ENCODE measurements at regions not wholly inside any gene's neighbourhood (a gene's known extent, or its start where the extent isn't known, plus 50 kb on each side); places are given as distances from the start of the nearest gene placed in this dataset.
"Not testable (repeated sequence)": the region's sequence is repeated elsewhere in the genome, so short reads cannot be mapped to it uniquely, and the experiment has no call there.

DNA sequence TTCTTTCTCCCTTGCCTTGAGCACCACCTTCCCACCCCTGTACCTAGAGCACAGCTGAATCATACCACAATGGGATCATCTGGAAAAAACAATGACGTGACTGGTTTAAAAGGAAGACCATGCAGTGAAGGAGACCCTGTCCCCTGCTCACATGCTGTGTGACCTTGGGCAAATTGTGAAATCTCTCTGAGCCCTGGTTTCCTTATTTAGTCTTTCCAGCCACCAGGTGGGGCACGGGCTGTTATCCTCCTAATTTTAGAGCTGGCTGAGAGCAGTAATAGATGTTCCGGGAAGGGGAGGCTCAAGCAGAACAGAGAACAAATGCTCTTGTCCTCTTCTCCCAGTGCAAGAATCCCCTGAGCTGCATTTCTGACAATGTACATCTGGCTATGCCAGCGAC, 198.3 kb downstream of the RPS24 start:
- Mint-ChIP-seq H3K9me3 (ENCODE audit: unreplicated experiment) (peaks cover 9% of the 10 kb centered on the region), H3K27me3 (ENCODE audit: unreplicated experiment) (peaks cover 6% of the 10 kb centered on the region), H3K4me1 (ENCODE audit: low read depth, unreplicated experiment) (no peaks in the 10 kb centered on the region), H3K27ac (ENCODE audit: unreplicated experiment) (no peak overlapping the region), H3K4me3 (ENCODE audit: unreplicated experiment) (no peak overlapping the region), H3K36me3 (ENCODE audit: unreplicated experiment) (no peaks in the 10 kb centered on the region)
- TF ChIP-seq CTCF (IDR thresholded peaks at IDR 0.05; ENCODE audit: partially characterized antibody, unreplicated experiment): no peak
- DNase-seq: no peak

- no peak for TF ChIP-seq CTCF (IDR thresholded peaks at IDR 0.05; ENCODE audit: partially characterized antibody, unreplicated experiment)
- Mint-ChIP-seq H3K4me1 (ENCODE audit: low read depth, unreplicated experiment) (no peaks in the 10 kb centered on the region), H3K27me3 (ENCODE audit: unreplicated experiment) (no peaks in the 10 kb centered on the region), H3K27ac (ENCODE audit: unreplicated experiment) (no peak overlapping the region), H3K4me3 (ENCODE audit: unreplicated experiment) (no peak overlapping the region), H3K36me3 (ENCODE audit: unreplicated experiment) (no peaks in the 10 kb centered on the region), H3K9me3 (ENCODE audit: unreplicated experiment) (peaks cover 1% of the 10 kb centered on the region)
- no peak for DNase-seq
Observed at GRCh38 chr10:78236416-78237015, 202.9 kb downstream of the RPS24 start.

GRCh38 chr10:78237951-78238350, 204.3 kb downstream of the RPS24 start:
- not testable (repeated sequence) for H3K36me3 Mint-ChIP-seq (ENCODE audit: unreplicated experiment); H3K27me3 Mint-ChIP-seq (ENCODE audit: unreplicated experiment); H3K4me3 Mint-ChIP-seq (ENCODE audit: unreplicated experiment); H3K9me3 Mint-ChIP-seq (ENCODE audit: unreplicated experiment); H3K27ac Mint-ChIP-seq (ENCODE audit: unreplicated experiment); DNase-seq; H3K4me1 Mint-ChIP-seq (ENCODE audit: low read depth, unreplicated experiment)

GRCh38 chr10:78247266-78247665, 213.6 kb downstream of the RPS24 start:
- Mint-ChIP-seq H3K36me3 (ENCODE audit: unreplicated experiment) (peaks cover 23% of the 10 kb centered on the region), H3K27ac (ENCODE audit: unreplicated experiment) (no peak overlapping the region), H3K9me3 (ENCODE audit: unreplicated experiment) (peaks cover 4% of the 10 kb centered on the region), H3K4me1 (ENCODE audit: low read depth, unreplicated experiment) (no peaks in the 10 kb centered on the region), H3K4me3 (ENCODE audit: unreplicated experiment) (no peak overlapping the region), H3K27me3 (ENCODE audit: unreplicated experiment) (peaks cover 2% of the 10 kb centered on the region)
- no peak for TF ChIP-seq CTCF (IDR thresholded peaks at IDR 0.05; ENCODE audit: partially characterized antibody, unreplicated experiment)
- no peak for DNase-seq

DNA sequence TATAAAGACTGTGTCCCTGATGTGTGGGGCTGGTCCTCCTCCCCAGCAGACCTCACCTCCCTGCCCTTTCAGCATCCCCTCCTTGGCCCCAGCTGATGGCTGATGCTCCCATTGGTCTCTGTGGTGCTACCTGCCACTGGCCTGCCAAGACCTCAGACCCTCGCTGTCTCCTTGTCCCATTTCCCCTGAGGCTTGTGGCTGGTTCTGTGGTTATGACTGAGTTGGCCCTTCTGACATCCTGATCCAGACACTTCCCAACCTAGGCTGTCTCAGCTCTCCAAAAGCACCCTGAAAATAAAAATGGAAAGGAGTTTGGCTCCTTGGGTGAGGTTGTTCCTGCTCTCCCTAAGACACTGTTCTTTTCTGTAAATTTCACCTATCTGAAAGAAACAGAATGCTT, 214.2 kb downstream of the RPS24 start:
- H3K9me3 Mint-ChIP-seq (ENCODE audit: unreplicated experiment): peaks cover 4% of the 10 kb centered on the region
- no peaks in the 10 kb centered on the region for H3K4me1 Mint-ChIP-seq (ENCODE audit: low read depth, unreplicated experiment)
- H3K27ac Mint-ChIP-seq (ENCODE audit: unreplicated experiment): no peak overlapping the region
- peaks cover 20% of the 10 kb centered on the region for H3K36me3 Mint-ChIP-seq (ENCODE audit: unreplicated experiment)
- peaks cover 4% of the 10 kb centered on the region for H3K27me3 Mint-ChIP-seq (ENCODE audit: unreplicated experiment)
- TF ChIP-seq CTCF (IDR thresholded peaks at IDR 0.05; ENCODE audit: partially characterized antibody, unreplicated experiment): no peak
- DNase-seq: no peak
- no peak overlapping the region for H3K4me3 Mint-ChIP-seq (ENCODE audit: unreplicated experiment)
